OCI-LY3 (cell line): ENCODE measurements at regions not wholly inside any gene's neighbourhood (a gene's known extent, or its start where the extent isn't known, plus 50 kb on each side); places are given as distances from the start of the nearest gene placed in this dataset.

Experiments
- H2AFZ ChIP-seq: fragments of 200-600, 300-600 bp; shearing (Covaris generic); 2 replicates; pipeline ENCODE4 v1.6.0; 2014; ENCODE audit warnings: antibody characterized with exemption, low read depth, low read length
- H3K27ac ChIP-seq: fragments of 200-600, 300-600 bp; sonication (generic); 2 replicates; pipeline ENCODE4 v1.5.1; 2014; ENCODE audit warnings: mild to moderate bottlenecking, low read length, moderate library complexity, mixed read lengths
- H3K27me3 ChIP-seq: fragments of 200-600, 300-600 bp; sonication (generic); 2 replicates; pipeline ENCODE4 v1.6.1; 2014; ENCODE audit warnings: low read depth, low read length, mixed read lengths
- H3K36me3 ChIP-seq: fragments of 200-600, 300-600 bp; sonication (generic); replicated peaks from 2 replicates; pipeline ENCODE3; 2014; ENCODE audit warnings: low read depth, low read length, mixed read lengths
- H3K4me1 ChIP-seq: fragments of 300-600, 200-600 bp; sonication (generic); 2 replicates; pipeline ENCODE4 v1.6.1; 2014; ENCODE audit warnings: low read length, mixed read lengths
- H3K4me2 ChIP-seq: fragments of 200-600, 300-600 bp; sonication (generic); 2 replicates; pipeline ENCODE4 v1.6.1; 2014; ENCODE audit warnings: low read length, mixed read lengths
- H3K4me3 ChIP-seq: fragments of 300-600, 200-600 bp; sonication (generic); 2 replicates; pipeline ENCODE4 v1.5.1; 2014; ENCODE audit warnings: antibody characterized with exemption, mild to moderate bottlenecking, low read length, moderate library complexity
- H3K79me2 ChIP-seq: fragments of 300-600, 200-600 bp; shearing (Covaris generic); 2 replicates; pipeline ENCODE4 v1.6.1; 2014; ENCODE audit warnings: mild to moderate bottlenecking, low read length, mixed read lengths
- H3K9ac ChIP-seq: fragments of 300-600, 200-600 bp; shearing (Covaris generic); 2 replicates; pipeline ENCODE4 v1.6.0; 2014; ENCODE audit warnings: mild to moderate bottlenecking, low read length, moderate library complexity
- H3K9me3 ChIP-seq: fragments of 200-600, 300-600 bp; shearing (Covaris generic); 2 replicates; pipeline ENCODE4 v1.6.1; 2014; ENCODE audit warnings: low read length, mixed read lengths; ENCODE audit not compliant: insufficient read depth
- H4K20me1 ChIP-seq: fragments of 200-600, 300-600 bp; sonication (generic); 2 replicates; pipeline ENCODE4 v1.6.1; 2016; ENCODE audit warnings: low read length, mixed read lengths; ENCODE audit not compliant: insufficient read depth
- EZH2phosphoT487 ChIP-seq: fragments of 200-600 bp; shearing (Covaris generic); IDR thresholded peaks from 2 replicates; pipeline ENCODE4 v1.6.1; 2018; ENCODE audit warnings: antibody characterized with exemption, mixed run types, low read depth
- TF ChIP-seq, protein P1 (sequence below): fragments of 200-600, 300-600 bp; sonication (generic); IDR thresholded peaks from 2 replicates; pipeline ENCODE4 v1.5.1; 2014; ENCODE audit warnings: antibody characterized with exemption, low read length, low read depth

DNA sequence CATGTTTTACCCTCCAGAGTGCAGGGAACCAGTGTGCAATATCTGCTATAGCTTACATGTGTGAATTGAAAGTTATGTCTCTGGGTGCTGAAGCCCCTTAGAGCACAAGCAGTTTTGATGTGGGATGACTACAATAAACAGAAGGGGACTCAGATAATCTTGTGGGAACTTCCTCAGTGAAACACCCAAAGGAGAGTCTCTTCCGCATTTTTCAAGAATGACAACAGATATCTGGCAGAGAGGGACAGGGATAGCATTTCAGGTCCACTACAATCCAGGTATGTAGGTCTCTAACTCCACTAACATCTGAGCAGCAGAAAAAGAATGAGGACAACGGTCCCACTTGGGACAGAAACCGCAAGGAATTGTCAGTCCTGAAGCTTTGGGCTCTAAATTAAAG, 67.6 kb upstream of the PDE4B start:
- Histone ChIP-seq H3K79me2 (no peaks in the 10 kb centered on the region), H3K27me3 (no peaks in the 10 kb centered on the region), H4K20me1 (no peaks in the 10 kb centered on the region), H2AFZ (no peak overlapping the region), H3K9ac (no peak overlapping the region), H3K4me1 (peaks cover 12% of the 10 kb centered on the region), H3K4me3 (no peak overlapping the region), H3K9me3 (no peaks in the 10 kb centered on the region), H3K27ac (no peak overlapping the region), H3K4me2 (no peak overlapping the region), H3K36me3 (peaks cover 4% of the 10 kb centered on the region)
- no peak for TF ChIP-seq EZH2phosphoT487
- TF ChIP-seq, protein P1, sequence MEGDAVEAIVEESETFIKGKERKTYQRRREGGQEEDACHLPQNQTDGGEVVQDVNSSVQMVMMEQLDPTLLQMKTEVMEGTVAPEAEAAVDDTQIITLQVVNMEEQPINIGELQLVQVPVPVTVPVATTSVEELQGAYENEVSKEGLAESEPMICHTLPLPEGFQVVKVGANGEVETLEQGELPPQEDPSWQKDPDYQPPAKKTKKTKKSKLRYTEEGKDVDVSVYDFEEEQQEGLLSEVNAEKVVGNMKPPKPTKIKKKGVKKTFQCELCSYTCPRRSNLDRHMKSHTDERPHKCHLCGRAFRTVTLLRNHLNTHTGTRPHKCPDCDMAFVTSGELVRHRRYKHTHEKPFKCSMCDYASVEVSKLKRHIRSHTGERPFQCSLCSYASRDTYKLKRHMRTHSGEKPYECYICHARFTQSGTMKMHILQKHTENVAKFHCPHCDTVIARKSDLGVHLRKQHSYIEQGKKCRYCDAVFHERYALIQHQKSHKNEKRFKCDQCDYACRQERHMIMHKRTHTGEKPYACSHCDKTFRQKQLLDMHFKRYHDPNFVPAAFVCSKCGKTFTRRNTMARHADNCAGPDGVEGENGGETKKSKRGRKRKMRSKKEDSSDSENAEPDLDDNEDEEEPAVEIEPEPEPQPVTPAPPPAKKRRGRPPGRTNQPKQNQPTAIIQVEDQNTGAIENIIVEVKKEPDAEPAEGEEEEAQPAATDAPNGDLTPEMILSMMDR = no peak

DNA sequence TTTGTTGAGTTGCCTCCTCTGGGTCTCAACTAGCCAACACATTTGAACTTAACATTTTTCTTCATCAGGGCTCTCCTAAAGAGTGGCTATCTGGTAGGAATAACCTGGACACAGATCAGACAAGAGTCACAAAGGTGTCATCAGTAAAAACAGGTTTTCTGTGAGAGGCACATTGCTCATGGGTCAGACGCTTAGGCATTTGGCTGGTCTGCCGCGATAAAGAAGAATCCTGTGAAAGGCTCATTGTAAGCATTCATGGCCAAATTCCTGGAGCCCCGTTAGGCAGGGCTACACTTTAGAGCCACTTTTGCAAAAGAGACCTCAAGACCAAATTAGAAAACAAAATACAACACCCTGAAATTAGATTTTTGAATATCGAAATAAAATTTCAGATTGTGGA, 64.2 kb upstream of the PDE4B start:
- no peaks in the 10 kb centered on the region for H4K20me1 ChIP-seq
- H3K36me3 ChIP-seq = no peaks in the 10 kb centered on the region
- no peak overlapping the region for H3K4me3 ChIP-seq
- H2AFZ ChIP-seq = no peak overlapping the region
- H3K9ac ChIP-seq = no peak overlapping the region
- no peaks in the 10 kb centered on the region for H3K9me3 ChIP-seq
- H3K4me2 ChIP-seq = no peak overlapping the region
- TF ChIP-seq, protein P1 = no peak
- no peak for TF ChIP-seq EZH2phosphoT487
- no peaks in the 10 kb centered on the region for H3K79me2 ChIP-seq
- no peaks in the 10 kb centered on the region for H3K4me1 ChIP-seq
- no peaks in the 10 kb centered on the region for H3K27me3 ChIP-seq
- H3K27ac ChIP-seq = no peak overlapping the region

DNA sequence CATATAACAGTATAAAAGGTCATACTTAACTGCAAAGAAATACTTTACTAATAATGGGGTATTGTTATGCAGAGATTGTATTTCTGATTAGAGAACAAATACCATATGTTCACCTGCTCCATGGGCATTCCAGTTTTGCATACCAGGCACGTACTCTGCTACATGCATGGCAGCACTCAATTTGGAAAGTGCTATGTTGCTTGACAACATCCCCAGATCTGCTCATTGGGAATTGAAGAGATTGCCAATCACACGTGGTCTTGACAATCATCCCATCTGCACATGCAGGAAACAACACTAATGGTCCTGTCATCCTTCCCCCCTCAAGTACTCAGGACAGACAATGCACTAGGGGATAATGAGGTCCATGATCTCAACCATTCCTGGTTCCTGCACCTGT, 63.4 kb upstream of the PDE4B start:
- H3K9me3 ChIP-seq = no peaks in the 10 kb centered on the region
- no peak overlapping the region for H3K4me3 ChIP-seq
- no peaks in the 10 kb centered on the region for H3K79me2 ChIP-seq
- H3K9ac ChIP-seq = no peak overlapping the region
- H2AFZ ChIP-seq = no peak overlapping the region
- H4K20me1 ChIP-seq = no peaks in the 10 kb centered on the region
- H3K36me3 ChIP-seq = no peaks in the 10 kb centered on the region
- H3K27me3 ChIP-seq = no peaks in the 10 kb centered on the region
- H3K4me1 ChIP-seq = no peaks in the 10 kb centered on the region
- no peak overlapping the region for H3K27ac ChIP-seq
- H3K4me2 ChIP-seq = no peak overlapping the region
- TF ChIP-seq EZH2phosphoT487 = no peak
- TF ChIP-seq, protein P1 = no peak

DNA sequence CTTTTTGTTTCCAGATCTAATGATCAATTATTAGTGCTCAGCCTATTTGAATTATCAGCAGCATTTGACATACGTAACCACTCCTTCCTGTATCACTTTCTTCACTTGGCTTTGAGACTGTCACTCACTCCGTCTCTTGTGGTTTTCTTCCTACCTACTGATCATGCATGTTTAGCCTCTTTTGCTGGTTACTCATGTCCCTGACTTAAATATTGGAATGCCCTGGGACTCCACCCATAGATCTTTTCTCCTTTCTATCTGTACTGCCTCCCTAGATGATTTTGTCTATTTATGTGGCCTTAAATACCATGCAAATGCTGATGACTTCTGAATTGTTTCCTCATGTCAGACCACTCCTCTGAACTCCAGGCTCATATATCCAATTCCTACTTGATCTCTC, 57.7 kb upstream of the PDE4B start:
- TF ChIP-seq, protein P1 = no peak
- no peak for TF ChIP-seq EZH2phosphoT487
- H3K4me3 ChIP-seq = no peak overlapping the region
- H2AFZ ChIP-seq = no peak overlapping the region
- no peaks in the 10 kb centered on the region for H4K20me1 ChIP-seq
- H3K36me3 ChIP-seq = no peaks in the 10 kb centered on the region
- H3K4me2 ChIP-seq = no peak overlapping the region
- no peaks in the 10 kb centered on the region for H3K9me3 ChIP-seq
- H3K4me1 ChIP-seq = no peaks in the 10 kb centered on the region
- no peak overlapping the region for H3K9ac ChIP-seq
- H3K27ac ChIP-seq = no peak overlapping the region
- H3K79me2 ChIP-seq = no peaks in the 10 kb centered on the region
- no peaks in the 10 kb centered on the region for H3K27me3 ChIP-seq
